ENCODE measurements at regions not wholly inside any gene's neighbourhood (a gene's known extent, or its start where the extent isn't known, plus 50 kb on each side); places are given as distances from the start of the nearest gene placed in this dataset.
A peak's percentile ranks its signal among the peaks of the same experiment; 100 is the strongest.

GRCh38 chr5:54634089-54634488 is 116.5 kb downstream of the SNX18 start:
- DNase-seq = no peak

GRCh38 chr5:54632131-54632701 is 114.7 kb downstream of the SNX18 start:
- DNase-seq = no peak

GRCh38 chr5:54630738-54631359 is 113.3 kb downstream of the SNX18 start:
- DNase-seq = no peak

- DNase-seq = no peak
These were observed 111.6 kb downstream of the SNX18 start for GRCh38 chr5:54629115-54629514.

- DNase-seq = no peak
These were observed 110.5 kb downstream of the SNX18 start for GRCh38 chr5:54628050-54628449.

- no peak for DNase-seq
These were observed 108.8 kb downstream of the SNX18 start for GRCh38 chr5:54626407-54626806.

GRCh38 chr5:54624805-54625568 is 107.4 kb downstream of the SNX18 start:
- DNase-seq = no peak

- DNase-seq = no peak
These were observed 104.2 kb downstream of the SNX18 start for GRCh38 chr5:54621709-54622108.

- DNase-seq = no peak
These were observed 103.5 kb downstream of the SNX18 start for GRCh38 chr5:54621048-54621447.

- DNase-seq = no peak
These were observed 102.8 kb downstream of the SNX18 start for GRCh38 chr5:54620141-54620933.

- DNase-seq = no peak
These were observed 102.2 kb downstream of the SNX18 start for GRCh38 chr5:54619731-54620130.

GRCh38 chr5:54616518-54617220 is 99.1 kb downstream of the SNX18 start:
- no peak for DNase-seq

GRCh38 chr5:54616031-54616430 is 98.5 kb downstream of the SNX18 start:
- DNase-seq = no peak

- no peak for DNase-seq
These were observed 97.8 kb downstream of the SNX18 start for GRCh38 chr5:54615381-54615780.

GRCh38 chr5:54612711-54613110 is 95.2 kb downstream of the SNX18 start:
- DNase-seq = no peak

GRCh38 chr5:54611290-54611951 is 93.9 kb downstream of the SNX18 start:
- DNase-seq = no peak

- DNase-seq = peak; percentile 51
These were observed 92.8 kb downstream of the SNX18 start for GRCh38 chr5:54610197-54610944.

GRCh38 chr5:54608423-54609085 is 91.0 kb downstream of the SNX18 start:
- no peak for DNase-seq

GRCh38 chr5:54607006-54607405 is 89.4 kb downstream of the SNX18 start:
- no peak for DNase-seq

- DNase-seq = no peak
These were observed 85.8 kb downstream of the SNX18 start for GRCh38 chr5:54603372-54603771.

GRCh38 chr5:54602475-54602874 is 84.9 kb downstream of the SNX18 start:
- DNase-seq = no peak
